H7 (cell line): ENCODE measurements at regions not wholly inside any gene's neighbourhood (a gene's known extent, or its start where the extent isn't known, plus 50 kb on each side); places are given as distances from the start of the nearest gene placed in this dataset.

Source experiments
- DNase-seq: peaks from one replicate; pipeline ENCODE4 v3.0.0; 2012
- H3K27me3 ChIP-seq: 2 replicates; pipeline ENCODE4 v1.6.0; 2011; ENCODE audit warnings: mild to moderate bottlenecking, low read length; ENCODE audit not compliant: control insufficient read depth, insufficient read depth
- H3K36me3 ChIP-seq: replicated peaks from 2 replicates; pipeline ENCODE4 v1.5.1; 2011; ENCODE audit warnings: low read length; ENCODE audit not compliant: control insufficient read depth, insufficient read depth
- H3K4me3 ChIP-seq: 2 replicates; pipeline ENCODE4 v1.5.1; 2011; ENCODE audit warnings: low read depth, mild to moderate bottlenecking, control low read depth, low read length, moderate library complexity; ENCODE audit not compliant: insufficient read depth

- DNase-seq: no peak
- Histone ChIP-seq H3K4me3 (no peak overlapping the region), H3K36me3 (no peaks in the 10 kb centered on the region), H3K27me3 (no peaks in the 10 kb centered on the region)
Measured at GRCh38 chr3:15953841-15954240, 156.1 kb upstream of the ANKRD28 start.

GRCh38 chr3:15955968-15956367 is 158.2 kb upstream of the ANKRD28 start:
- H3K27me3 ChIP-seq: no peaks in the 10 kb centered on the region
- no peak for DNase-seq
- H3K36me3 ChIP-seq: no peaks in the 10 kb centered on the region
- no peak overlapping the region for H3K4me3 ChIP-seq

- H3K36me3 ChIP-seq: no peaks in the 10 kb centered on the region
- no peak for DNase-seq
- no peak overlapping the region for H3K4me3 ChIP-seq
- no peaks in the 10 kb centered on the region for H3K27me3 ChIP-seq
Measured at GRCh38 chr3:15958692-15959433, 161.1 kb upstream of the ANKRD28 start.

DNA sequence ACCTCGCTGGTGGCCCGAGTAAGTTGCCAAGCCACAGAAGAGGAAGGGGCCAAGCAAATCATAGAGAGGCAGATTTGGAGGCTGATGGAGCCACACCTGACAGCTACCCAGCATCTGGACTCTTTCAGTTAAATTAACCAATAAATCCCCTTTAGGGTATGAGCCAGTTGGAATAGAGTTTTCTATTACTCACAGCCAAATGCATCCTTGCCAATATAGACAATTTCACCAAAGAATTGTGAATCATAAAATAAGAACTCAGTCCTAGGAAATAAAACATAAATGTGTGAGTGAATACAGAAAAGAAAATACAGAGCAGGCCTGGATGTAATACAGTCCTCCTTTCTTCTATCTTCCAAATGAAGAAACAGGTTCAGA is 161.6 kb upstream of the ANKRD28 start:
- Histone ChIP-seq H3K36me3 (no peaks in the 10 kb centered on the region), H3K27me3 (no peaks in the 10 kb centered on the region), H3K4me3 (no peak overlapping the region)
- DNase-seq: no peak

DNA sequence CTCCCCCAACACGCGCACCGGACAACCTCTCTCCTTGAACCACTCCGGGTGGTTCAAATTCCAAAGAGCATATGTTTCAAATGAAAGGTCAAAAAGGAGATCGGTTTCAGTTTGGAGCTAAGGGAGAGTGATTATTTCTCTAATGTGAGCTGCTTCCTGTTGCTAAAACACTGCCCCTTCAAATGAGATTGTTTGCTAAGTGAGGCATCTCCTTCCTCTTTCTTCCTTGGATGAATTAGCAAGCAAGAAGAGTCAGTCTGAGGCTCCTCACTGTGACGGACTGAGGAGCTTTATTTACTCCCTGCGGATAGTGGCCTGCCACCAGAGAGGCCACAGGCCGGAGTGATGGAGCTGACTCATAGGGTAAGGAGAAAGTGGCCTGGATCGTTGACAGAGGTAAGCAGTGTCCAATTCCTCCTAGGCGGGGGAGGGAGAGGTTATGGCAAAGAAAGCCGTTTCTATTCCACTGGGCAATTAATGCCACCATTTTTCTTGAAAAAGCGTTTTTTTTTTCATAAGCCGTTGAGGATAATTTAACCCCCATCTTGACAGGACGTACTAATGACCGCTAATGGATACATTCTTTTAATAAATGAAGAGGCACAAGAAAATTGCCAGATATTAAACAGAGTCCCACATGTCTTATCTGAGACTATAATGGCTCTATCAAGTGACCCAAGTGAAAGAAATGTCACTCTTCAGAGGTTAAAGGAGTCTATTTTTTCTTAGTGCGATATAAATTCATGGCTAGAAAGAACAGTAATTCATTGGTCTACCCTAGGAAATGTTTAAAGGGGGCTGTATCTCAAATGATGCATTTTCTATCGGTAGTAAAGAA is 167.0 kb upstream of the ANKRD28 start:
- no peaks in the 10 kb centered on the region for H3K27me3 ChIP-seq
- no peak for DNase-seq
- no peaks in the 10 kb centered on the region for H3K36me3 ChIP-seq
- no peak overlapping the region for H3K4me3 ChIP-seq

GRCh38 chr3:15967577-15967976 is 169.8 kb upstream of the ANKRD28 start:
- DNase-seq: no peak
- no peaks in the 10 kb centered on the region for H3K27me3 ChIP-seq
- H3K36me3 ChIP-seq: no peaks in the 10 kb centered on the region
- no peak overlapping the region for H3K4me3 ChIP-seq

- no peak overlapping the region for H3K4me3 ChIP-seq
- H3K36me3 ChIP-seq: no peaks in the 10 kb centered on the region
- H3K27me3 ChIP-seq: no peaks in the 10 kb centered on the region
- DNase-seq: no peak
Measured at GRCh38 chr3:15969874-15970640, 172.3 kb upstream of the ANKRD28 start.

DNA sequence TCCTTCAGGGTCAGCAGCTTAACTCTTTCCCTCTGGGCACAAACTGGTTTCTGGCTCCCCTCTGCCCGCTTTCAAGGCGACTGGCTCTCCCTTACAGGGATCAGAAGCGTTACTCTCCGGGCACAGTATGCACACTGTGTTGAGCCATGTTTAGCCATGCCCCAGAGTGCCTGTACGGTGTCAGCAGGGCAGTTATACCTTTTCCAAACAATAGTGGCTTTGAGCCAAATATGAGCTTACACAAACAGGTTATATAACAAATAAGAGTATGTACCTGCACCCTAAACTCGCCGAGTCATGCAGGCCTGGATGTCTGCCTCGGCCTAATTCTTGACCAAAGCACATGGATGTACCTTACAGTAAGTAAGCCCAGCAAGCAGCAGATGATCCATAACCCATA is 175.6 kb upstream of the ANKRD28 start:
- H3K27me3 ChIP-seq: no peaks in the 10 kb centered on the region
- H3K36me3 ChIP-seq: no peaks in the 10 kb centered on the region
- no peak overlapping the region for H3K4me3 ChIP-seq
- DNase-seq: no peak

DNA sequence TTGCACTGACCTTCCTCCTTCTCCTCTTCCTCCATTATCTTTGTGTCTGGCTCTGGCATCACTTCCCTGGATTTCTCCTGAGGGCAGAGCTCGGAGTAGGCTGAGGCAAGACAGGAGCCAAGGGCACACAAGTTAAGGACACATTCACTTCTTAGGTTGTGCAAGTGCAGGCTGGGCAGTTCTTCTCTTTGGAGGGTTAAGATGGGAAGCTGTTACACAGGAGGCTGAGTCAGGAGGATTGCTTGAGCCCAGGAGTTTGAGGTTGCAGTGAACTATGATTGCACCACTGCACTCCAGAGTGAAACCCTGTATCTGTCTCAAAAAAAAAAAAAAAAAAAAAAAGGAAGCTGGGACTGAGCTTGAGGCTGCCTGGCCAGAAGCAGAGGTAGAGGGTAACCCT is 176.2 kb upstream of the ANKRD28 start:
- H3K27me3 ChIP-seq: no peaks in the 10 kb centered on the region
- no peak for DNase-seq
- no peak overlapping the region for H3K4me3 ChIP-seq
- no peaks in the 10 kb centered on the region for H3K36me3 ChIP-seq

- Histone ChIP-seq H3K4me3 (no peak overlapping the region), H3K27me3 (no peaks in the 10 kb centered on the region), H3K36me3 (no peaks in the 10 kb centered on the region)
- DNase-seq: peak; percentile 62
Measured at GRCh38 chr3:15974647-15975046, 176.9 kb upstream of the ANKRD28 start.

- no peak overlapping the region for H3K4me3 ChIP-seq
- H3K36me3 ChIP-seq: no peaks in the 10 kb centered on the region
- DNase-seq: no peak
- H3K27me3 ChIP-seq: no peaks in the 10 kb centered on the region
Measured at GRCh38 chr3:15976524-15976923, 178.7 kb upstream of the ANKRD28 start.

GRCh38 chr3:15977090-15977489 is 179.3 kb upstream of the ANKRD28 start:
- Histone ChIP-seq H3K4me3 (no peak overlapping the region), H3K27me3 (no peaks in the 10 kb centered on the region), H3K36me3 (no peaks in the 10 kb centered on the region)
- DNase-seq: no peak

DNA sequence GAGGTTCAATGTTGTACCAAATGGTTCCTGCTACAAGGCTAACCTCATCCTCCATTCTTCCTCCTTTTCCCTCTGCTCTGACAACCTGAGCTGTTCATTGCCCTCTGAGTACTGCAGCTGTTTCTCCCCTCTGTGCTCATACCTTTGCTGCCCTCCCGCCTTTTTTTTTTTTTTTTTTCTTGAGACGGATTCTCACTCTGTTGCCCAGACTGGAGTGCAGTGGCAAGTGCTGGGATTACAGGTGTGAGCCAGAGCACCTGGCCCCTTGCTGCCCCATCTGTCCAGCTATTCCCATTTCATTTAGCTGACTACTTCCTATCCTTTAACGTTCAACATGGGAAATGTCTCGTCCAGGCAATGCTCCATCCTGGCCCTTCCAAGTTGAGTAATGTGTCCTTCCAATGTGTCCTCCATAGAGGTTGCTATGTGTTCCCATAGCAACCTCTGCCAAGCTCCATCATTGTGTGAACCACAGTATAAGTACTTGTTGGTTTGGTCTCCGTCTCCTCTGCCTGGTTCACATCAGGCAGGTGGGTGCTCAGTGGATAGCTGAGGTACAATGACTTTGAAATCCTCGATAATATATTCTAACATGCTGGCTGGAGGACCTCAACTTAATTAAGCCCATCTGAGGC is 179.9 kb upstream of the ANKRD28 start:
- no peak overlapping the region for H3K4me3 ChIP-seq
- no peak for DNase-seq
- no peaks in the 10 kb centered on the region for H3K36me3 ChIP-seq
- no peaks in the 10 kb centered on the region for H3K27me3 ChIP-seq

DNA sequence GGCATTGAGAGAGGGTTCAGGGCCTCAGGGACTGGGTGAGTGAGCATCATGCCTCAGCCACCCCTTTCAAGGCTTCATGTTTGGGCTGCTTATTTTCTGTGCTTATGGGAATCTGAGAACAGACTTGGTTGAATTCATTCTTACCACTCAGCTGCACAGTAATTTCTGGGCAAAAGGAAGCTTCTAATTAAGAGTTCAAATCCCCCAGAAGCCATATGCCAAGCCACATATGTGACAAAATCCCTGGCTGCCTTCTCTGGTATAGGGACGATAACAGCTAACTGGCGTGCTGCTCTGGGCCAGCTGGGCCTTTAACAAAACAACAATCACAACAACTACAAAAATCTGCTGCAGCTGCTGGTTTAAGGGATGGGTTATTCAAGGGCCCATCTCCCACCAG is 181.0 kb upstream of the ANKRD28 start:
- no peak for DNase-seq
- no peak overlapping the region for H3K4me3 ChIP-seq
- no peaks in the 10 kb centered on the region for H3K27me3 ChIP-seq
- no peaks in the 10 kb centered on the region for H3K36me3 ChIP-seq
